ENCODE measurements at regions not wholly inside any gene's neighbourhood (a gene's known extent, or its start where the extent isn't known, plus 50 kb on each side); places are given as distances from the start of the nearest gene placed in this dataset.

DNA sequence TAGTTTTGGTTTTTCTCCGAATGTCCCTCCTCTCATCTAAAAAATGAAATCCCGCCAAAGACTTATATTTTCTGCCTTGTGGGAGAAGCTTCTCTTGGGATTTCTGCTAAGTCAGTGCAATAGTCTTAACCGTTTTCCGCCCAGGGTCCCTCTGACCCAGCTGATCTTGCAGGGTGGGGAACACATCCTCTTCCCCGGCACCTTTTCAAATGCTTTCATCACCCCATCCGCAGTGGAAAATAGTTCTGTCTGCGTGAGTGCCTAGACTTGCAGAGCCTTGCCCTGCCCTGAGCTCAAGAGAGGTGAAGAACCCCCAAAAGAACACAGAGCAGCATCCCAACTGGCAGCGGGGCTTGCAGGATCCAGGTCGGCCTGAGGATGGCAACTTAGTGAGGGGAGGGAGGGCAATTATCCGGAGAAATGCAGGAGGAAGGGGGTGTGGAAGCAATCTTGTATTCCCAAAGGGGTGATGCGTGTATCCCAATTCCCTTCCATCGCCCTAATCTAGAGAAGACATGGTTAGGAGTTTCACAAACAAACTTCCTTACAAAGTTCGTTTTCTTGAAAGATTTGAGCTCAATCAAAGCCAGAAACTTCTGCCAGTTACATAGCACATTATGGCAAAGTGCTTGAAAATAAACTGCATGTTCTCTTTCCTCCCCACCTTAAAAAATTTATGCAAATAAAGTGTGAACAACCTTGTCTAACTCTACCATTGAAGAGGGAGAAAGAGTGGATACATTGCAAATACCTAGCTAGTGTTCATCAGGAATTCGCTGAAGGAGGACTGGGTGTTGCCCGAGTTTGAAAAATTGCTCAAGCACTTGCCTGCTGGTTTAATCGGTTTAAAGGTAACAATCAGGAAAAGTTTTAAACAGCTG is 79.9 kb downstream of the NR2F2 start:
- H3K4me3 ChIP-seq (ENCODE audit: low read depth, low read length), result no peak overlapping the region
- TF ChIP-seq, protein P1, sequence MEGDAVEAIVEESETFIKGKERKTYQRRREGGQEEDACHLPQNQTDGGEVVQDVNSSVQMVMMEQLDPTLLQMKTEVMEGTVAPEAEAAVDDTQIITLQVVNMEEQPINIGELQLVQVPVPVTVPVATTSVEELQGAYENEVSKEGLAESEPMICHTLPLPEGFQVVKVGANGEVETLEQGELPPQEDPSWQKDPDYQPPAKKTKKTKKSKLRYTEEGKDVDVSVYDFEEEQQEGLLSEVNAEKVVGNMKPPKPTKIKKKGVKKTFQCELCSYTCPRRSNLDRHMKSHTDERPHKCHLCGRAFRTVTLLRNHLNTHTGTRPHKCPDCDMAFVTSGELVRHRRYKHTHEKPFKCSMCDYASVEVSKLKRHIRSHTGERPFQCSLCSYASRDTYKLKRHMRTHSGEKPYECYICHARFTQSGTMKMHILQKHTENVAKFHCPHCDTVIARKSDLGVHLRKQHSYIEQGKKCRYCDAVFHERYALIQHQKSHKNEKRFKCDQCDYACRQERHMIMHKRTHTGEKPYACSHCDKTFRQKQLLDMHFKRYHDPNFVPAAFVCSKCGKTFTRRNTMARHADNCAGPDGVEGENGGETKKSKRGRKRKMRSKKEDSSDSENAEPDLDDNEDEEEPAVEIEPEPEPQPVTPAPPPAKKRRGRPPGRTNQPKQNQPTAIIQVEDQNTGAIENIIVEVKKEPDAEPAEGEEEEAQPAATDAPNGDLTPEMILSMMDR (IDR thresholded peaks at IDR 0.05; ENCODE audit: low read depth, low read length), result no peak

DNA sequence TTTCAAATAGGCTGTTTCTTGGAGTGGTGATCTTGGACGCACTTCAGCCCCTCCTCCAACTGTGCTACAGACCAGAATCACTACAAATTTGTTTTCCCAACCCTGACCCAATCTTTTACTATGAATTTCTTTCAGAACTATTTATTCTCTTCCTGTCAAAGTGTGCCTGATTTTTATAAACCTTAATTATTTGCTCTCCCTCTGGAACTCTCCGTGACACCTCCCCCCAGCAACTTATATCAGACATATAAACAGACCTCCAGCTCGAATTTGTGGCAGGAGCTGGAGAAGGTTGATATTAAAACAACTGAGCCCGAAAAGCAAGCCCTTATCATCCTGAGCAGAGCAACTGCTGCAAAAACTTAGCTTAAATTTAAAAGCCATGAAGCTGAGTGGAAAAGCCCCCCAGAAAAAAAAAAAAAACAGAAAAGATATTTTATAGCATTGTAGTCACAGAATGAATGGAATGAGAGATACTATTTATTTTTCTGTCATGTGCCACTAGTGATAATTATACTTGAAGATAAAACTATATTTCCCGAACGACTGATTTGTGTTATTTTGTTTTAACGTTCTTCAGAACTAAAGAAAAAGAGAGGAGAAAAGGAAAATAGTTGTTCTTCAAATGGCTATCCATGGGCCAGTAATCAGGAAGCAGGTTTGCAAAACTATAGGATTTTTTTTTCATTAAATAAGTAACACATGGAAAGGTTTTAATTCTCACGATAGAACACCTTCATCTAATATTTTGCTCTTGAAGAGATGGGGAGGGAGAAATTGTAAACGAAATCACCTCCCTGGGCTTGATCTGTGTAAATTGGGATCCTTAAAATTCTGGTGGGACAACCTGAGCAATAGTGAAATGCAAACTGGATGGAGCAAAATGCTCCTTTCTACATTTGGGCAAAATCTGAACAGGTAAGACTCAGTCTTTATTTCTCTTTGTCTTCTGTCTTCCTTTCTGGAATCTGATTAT is 80.8 kb downstream of the NR2F2 start:
- no peak overlapping the region for H3K4me3 ChIP-seq (ENCODE audit: low read depth, low read length)
- TF ChIP-seq, protein P1 (IDR thresholded peaks at IDR 0.05; ENCODE audit: low read depth, low read length), result no peak

DNA sequence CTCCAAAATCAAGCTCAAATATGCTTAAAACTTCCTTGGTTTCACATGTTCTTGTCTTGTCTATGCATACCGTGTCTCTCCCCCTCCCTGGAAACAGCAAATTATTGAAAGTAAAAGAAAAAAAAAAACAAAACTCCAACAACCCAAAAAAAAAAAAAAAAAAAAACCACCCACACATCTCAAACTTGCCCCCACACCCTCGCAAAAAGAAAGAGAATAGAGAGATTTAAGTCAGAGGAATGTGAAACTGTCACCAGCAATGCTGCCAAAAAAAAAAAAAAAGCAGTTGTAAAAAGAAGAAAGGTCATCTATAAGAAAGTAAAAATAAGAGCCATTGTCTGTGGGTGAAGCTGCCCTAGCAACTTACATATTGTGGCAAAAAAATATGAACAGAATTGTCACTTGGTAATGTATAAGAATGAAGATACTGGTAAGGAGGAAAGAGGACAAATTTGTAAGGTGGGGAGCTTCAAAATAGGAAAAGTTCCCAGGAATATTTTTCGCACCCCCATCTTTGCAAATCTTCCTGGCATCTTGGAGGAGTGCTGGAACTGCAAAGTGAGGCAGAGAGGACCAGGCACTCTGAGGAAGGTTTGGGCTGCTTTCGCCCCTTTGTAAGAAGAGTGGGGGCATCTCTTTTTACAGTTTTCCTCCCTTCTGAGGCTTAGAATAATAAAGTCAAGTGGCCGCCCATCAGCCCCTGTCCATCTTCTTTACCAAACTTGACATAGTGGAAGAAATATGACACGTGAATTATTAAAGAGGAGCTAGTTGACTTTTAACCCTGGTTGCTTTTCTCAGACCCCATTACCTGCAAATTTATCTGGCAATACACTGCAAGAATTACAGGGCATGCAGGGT is 81.8 kb downstream of the NR2F2 start:
- TF ChIP-seq, protein P1 (IDR thresholded peaks at IDR 0.05; ENCODE audit: low read depth, low read length), result no peak
- no peak overlapping the region for H3K4me3 ChIP-seq (ENCODE audit: low read depth, low read length)

DNA sequence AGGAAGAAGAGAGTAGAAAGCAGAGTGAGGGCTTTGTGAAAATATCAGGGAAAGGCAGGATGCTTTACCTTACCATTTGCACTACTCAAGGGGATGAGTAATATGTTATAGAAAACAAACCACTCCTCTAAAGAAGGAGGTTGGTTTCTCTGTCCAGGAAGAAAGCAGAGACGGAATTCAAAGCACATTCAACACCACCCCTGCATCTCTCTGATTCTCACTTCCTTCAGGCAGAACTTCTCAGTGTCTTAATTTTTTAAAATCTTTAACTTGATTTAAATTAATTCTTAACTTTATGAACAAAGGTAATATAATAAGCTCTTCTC is 82.4 kb downstream of the NR2F2 start:
- H3K4me3 ChIP-seq (ENCODE audit: low read depth, low read length), result no peak overlapping the region
- TF ChIP-seq, protein P1 (IDR thresholded peaks at IDR 0.05; ENCODE audit: low read depth, low read length), result no peak

DNA sequence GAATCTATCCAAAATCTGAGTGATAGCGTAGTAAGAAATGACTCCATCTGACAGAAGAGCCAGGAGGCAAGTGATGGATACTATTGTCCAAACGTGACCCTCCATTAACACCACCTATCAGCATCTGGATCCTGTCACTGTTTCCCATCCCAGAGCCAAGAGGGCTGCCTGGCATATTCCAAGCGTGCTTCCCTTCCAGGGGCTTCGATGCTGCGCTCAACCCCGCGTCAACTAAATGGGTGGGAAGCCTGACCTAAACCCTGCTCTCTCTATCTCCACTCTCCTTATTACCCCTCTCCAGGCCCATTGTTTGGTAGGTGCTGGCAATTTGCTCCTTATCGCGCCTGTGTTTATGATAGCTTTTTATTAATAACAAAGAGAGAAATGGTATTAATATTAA is 83.2 kb downstream of the NR2F2 start:
- no peak overlapping the region for H3K4me3 ChIP-seq (ENCODE audit: low read depth, low read length)
- TF ChIP-seq, protein P1 (IDR thresholded peaks at IDR 0.05; ENCODE audit: low read depth, low read length), result no peak

DNA sequence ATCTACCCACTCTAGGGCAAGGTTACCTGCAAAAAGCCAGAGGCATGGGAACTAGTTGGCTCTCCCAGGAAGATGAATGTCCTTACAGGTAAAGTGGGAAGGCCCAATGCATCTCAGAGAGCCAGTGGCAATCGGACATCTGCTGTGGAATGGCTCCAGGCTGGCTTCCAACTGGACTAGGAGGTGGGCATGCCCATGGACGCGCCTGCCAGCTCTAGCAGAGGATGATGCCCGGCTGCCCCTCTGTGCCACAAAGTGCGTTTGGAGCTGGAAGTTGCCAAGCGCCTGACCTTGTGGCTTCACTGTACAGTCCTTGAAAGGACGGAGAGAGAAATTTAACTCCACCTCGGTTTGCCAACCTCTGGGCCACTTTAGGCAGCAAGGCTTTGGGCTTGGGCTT is 84.4 kb downstream of the NR2F2 start:
- no peak overlapping the region for H3K4me3 ChIP-seq (ENCODE audit: low read depth, low read length)
- TF ChIP-seq, protein P1 (IDR thresholded peaks at IDR 0.05; ENCODE audit: low read depth, low read length), result no peak

Measured in WI38 (cell line).